Osteoblast (primary cell): ENCODE measurements at regions not wholly inside any gene's neighbourhood (a gene's known extent, or its start where the extent isn't known, plus 50 kb on each side); places are given as distances from the start of the nearest gene placed in this dataset.
"Not testable (repeated sequence)": the region's sequence is repeated elsewhere in the genome, so short reads cannot be mapped to it uniquely, and the experiment has no call there.

Experiments used
- DNase-seq: peaks from one replicate; pipeline ENCODE4 v3.0.0; 2011; ENCODE audit warnings: low spot score, mixed read lengths; ENCODE audit not compliant: insufficient read length; ENCODE audit errors: missing footprints
- H2AFZ ChIP-seq: 2 replicates; pipeline ENCODE4 v1.6.0; 2011; ENCODE audit warnings: mild to moderate bottlenecking, low read length
- H3K27ac ChIP-seq: 2 replicates; pipeline ENCODE4 v1.5.1; 2011; ENCODE audit warnings: mild to moderate bottlenecking, low read depth, low read length, moderate library complexity
- H3K27me3 ChIP-seq: 2 replicates; pipeline ENCODE4 v1.6.0; 2012; ENCODE audit warnings: mild to moderate bottlenecking, control low read depth, inconsistent platforms, low read length, moderate library complexity; ENCODE audit not compliant: insufficient read depth
- H3K36me3 ChIP-seq: 2 replicates; pipeline ENCODE4 v1.5.1; 2011; ENCODE audit warnings: mild to moderate bottlenecking, low read length, control low read depth, moderate library complexity; ENCODE audit not compliant: insufficient read depth
- H3K4me1 ChIP-seq: 2 replicates; pipeline ENCODE4 v1.5.1; 2011; ENCODE audit warnings: mild to moderate bottlenecking, low read length, control low read depth, moderate library complexity; ENCODE audit not compliant: insufficient read depth
- H3K4me2 ChIP-seq: 2 replicates; pipeline ENCODE4 v1.6.0; 2011; ENCODE audit warnings: mild to moderate bottlenecking, low read length; ENCODE audit not compliant: insufficient read depth
- H3K4me3 ChIP-seq: fragments of 200-600 bp; sonication (generic); 3 replicates; pipeline ENCODE4 v1.5.1; 2012; ENCODE audit warnings: mild to moderate bottlenecking, low read length, inconsistent platforms; ENCODE audit not compliant: insufficient read depth
- H3K79me2 ChIP-seq: 2 replicates; pipeline ENCODE4 v1.6.0; 2012; ENCODE audit warnings: mild to moderate bottlenecking, low read length, control low read depth, inconsistent platforms; ENCODE audit not compliant: insufficient read depth
- H3K9me3 ChIP-seq: 2 replicates; pipeline ENCODE4 v1.5.1; 2011; ENCODE audit warnings: low read depth, low read length, control low read depth
- H4K20me1 ChIP-seq: 2 replicates; pipeline ENCODE4 v1.6.0; 2012; ENCODE audit warnings: mild to moderate bottlenecking, low read length, control low read depth; ENCODE audit not compliant: insufficient read depth
- TF ChIP-seq, protein P1 (sequence below): IDR thresholded peaks from 2 replicates; pipeline ENCODE4 v1.5.1; 2011; ENCODE audit warnings: mild to moderate bottlenecking, low read depth, low read length, moderate library complexity; ENCODE audit errors: extremely low read depth

DNA sequence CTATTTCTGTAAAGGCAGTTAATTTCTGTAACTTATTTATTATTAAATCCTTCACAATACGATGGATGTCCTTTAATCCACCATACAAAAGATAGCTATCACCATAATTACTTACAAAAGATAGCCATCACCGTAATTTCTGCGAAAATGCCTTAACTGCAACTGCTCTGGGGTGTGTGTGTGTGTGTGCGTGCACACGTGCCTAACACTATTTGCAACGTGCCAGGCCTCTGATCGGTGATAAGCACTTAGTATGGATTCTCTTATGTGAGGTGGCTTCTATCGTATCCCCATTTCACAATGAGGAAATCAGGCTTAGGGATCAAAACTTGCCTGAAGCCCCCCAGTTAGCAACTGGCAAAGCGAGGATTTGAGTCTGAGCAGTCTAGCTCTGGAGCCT, 67.1 kb upstream of the RBM24 start:
- Histone ChIP-seq H3K4me1 (no peaks in the 10 kb centered on the region), H3K79me2 (no peaks in the 10 kb centered on the region)
- no peak for DNase-seq

DNA sequence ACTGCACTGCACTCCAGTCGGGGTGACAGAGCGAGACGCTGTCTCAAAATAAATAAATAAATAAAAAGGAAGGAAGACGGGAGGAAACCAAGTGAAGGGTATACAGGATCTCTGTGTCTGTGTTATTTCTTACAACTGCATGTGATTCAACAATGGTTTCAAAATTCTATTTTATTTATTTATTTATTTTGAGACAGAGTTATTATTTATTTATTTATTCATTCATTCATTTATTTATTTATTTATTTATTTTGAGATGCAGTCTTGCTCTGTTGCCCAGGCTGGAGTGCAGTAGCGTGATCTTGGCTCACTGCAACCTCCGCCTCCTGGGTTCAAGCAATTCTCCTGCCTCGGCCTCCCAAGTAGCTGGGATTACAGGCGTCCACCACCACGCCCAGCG, 64.2 kb upstream of the RBM24 start:
- not testable (repeated sequence) for H3K4me2 ChIP-seq, DNase-seq, H4K20me1 ChIP-seq

More for the DNA sequence above, 67.1 kb upstream of the RBM24 start:
- no peak overlapping the region for H3K4me3 ChIP-seq
- TF ChIP-seq, protein P1, sequence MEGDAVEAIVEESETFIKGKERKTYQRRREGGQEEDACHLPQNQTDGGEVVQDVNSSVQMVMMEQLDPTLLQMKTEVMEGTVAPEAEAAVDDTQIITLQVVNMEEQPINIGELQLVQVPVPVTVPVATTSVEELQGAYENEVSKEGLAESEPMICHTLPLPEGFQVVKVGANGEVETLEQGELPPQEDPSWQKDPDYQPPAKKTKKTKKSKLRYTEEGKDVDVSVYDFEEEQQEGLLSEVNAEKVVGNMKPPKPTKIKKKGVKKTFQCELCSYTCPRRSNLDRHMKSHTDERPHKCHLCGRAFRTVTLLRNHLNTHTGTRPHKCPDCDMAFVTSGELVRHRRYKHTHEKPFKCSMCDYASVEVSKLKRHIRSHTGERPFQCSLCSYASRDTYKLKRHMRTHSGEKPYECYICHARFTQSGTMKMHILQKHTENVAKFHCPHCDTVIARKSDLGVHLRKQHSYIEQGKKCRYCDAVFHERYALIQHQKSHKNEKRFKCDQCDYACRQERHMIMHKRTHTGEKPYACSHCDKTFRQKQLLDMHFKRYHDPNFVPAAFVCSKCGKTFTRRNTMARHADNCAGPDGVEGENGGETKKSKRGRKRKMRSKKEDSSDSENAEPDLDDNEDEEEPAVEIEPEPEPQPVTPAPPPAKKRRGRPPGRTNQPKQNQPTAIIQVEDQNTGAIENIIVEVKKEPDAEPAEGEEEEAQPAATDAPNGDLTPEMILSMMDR: no peak
- H4K20me1 ChIP-seq: no peaks in the 10 kb centered on the region
- no peaks in the 10 kb centered on the region for H3K36me3 ChIP-seq
- no peak overlapping the region for H3K4me2 ChIP-seq
- no peak overlapping the region for H3K27ac ChIP-seq
- H2AFZ ChIP-seq: no peak overlapping the region
- H3K9me3 ChIP-seq: no peaks in the 10 kb centered on the region
- no peaks in the 10 kb centered on the region for H3K27me3 ChIP-seq

DNA sequence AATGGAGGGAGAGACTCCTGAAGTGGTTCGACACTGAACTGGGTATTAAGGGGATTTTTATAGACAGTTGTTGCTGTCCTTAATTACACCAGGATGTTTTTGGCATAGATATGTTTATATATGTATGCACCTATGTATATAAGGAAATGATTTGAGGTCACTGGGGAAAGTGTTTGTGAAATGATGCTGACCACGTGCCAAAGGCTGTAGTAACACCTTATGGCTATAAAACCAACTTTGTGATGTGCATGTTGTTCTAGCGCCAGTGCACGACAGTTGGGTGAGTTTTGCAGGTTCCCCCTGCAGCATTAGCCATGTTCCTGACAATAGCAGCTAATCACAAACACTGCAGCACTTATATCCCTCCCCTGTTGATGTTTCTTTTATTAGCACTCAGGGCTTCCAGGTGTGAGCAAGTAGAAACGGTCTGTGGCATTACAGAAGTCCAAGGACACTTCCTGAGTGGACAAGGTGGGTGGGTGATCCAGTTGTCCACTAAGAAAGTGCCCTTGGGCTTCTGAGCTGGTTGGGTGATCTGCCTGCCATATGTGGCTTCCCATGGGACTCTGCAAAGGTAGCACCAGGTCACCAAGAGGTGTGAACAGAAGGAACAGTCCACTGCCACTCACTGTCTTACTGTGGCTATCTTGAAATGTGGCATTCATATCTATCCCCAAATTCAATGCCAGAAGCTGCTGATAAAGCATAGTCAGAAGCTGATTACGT, 63.0 kb upstream of the RBM24 start:
- no peaks in the 10 kb centered on the region for H4K20me1 ChIP-seq
- no peak overlapping the region for H3K4me2 ChIP-seq
- no peaks in the 10 kb centered on the region for H3K27me3 ChIP-seq
- H3K9me3 ChIP-seq: no peaks in the 10 kb centered on the region
- no peaks in the 10 kb centered on the region for H3K36me3 ChIP-seq
- H3K4me1 ChIP-seq: no peaks in the 10 kb centered on the region
- no peak overlapping the region for H2AFZ ChIP-seq
- no peak overlapping the region for H3K27ac ChIP-seq
- no peak overlapping the region for H3K4me3 ChIP-seq
- TF ChIP-seq, protein P1: no peak
- H3K79me2 ChIP-seq: no peaks in the 10 kb centered on the region
- DNase-seq: no peak

More for the DNA sequence above, 64.2 kb upstream of the RBM24 start:
- not testable (repeated sequence) for H3K4me1 ChIP-seq, H3K27ac ChIP-seq, H3K4me3 ChIP-seq, H3K36me3 ChIP-seq, H3K27me3 ChIP-seq, H3K79me2 ChIP-seq, H2AFZ ChIP-seq, H3K9me3 ChIP-seq

DNA sequence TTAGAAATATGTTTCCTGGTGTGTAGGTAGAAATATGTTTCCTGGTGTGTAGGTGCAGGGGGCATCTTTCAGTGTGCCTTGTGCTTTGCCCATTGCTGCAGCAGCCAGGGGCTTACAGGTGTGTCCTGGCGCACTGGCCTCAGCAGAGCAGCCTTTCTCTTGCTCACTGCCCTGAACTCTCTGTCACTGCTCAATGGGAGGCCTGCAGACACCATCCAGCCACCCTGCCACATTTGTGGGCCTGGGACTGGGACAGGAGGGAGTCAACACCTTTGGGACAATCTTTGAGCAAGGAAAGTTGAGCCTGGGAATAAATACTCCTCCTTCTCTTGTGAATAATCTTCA, 62.4 kb upstream of the RBM24 start:
- H3K9me3 ChIP-seq: no peaks in the 10 kb centered on the region
- TF ChIP-seq, protein P1: no peak
- H3K4me2 ChIP-seq: no peak overlapping the region
- H3K4me3 ChIP-seq: no peak overlapping the region
- no peaks in the 10 kb centered on the region for H3K27me3 ChIP-seq
- H3K36me3 ChIP-seq: no peaks in the 10 kb centered on the region
- no peak overlapping the region for H2AFZ ChIP-seq
- no peaks in the 10 kb centered on the region for H4K20me1 ChIP-seq
- DNase-seq: no peak
- no peak overlapping the region for H3K27ac ChIP-seq
- H3K4me1 ChIP-seq: no peaks in the 10 kb centered on the region
- no peaks in the 10 kb centered on the region for H3K79me2 ChIP-seq
